ENCODE measurements at regions not wholly inside any gene's neighbourhood (a gene's known extent, or its start where the extent isn't known, plus 50 kb on each side); places are given as distances from the start of the nearest gene placed in this dataset.
"Not testable (repeated sequence)": the region's sequence is repeated elsewhere in the genome, so short reads cannot be mapped to it uniquely, and the experiment has no call there.

- DNase-seq: no peak
Measured at GRCh38 chrX:26851981-26852380, 611.2 kb downstream of the PPP4R3C start.

GRCh38 chrX:26848511-26848910 is 614.6 kb downstream of the PPP4R3C start:
- no peak for DNase-seq

- DNase-seq: no peak
Measured at GRCh38 chrX:26845056-26845455, 618.1 kb downstream of the PPP4R3C start.

DNA sequence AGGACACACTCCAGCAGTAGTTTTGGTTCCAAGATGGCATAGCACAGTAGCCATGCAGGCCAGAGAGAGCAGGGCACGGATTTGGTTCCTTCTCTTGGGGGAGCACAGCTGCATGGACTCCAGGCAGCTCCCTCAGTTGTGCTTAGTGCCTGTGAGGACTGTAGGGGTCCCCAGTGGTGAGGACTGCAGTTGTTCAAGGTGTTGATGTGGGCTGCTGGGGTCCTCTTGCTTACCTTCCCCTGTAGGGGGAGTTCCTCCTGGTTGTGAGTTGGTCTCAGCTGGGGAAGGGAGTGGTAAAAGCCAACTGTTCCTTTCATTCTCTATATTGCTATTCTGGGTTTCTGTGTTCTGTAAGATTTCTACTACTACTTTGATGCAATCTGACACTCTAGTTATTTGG is 606.5 kb downstream of the MAGEB5 start:
- DNase-seq: no peak

- DNase-seq: no peak
Measured at GRCh38 chrX:26789751-26790150, 573.8 kb downstream of the MAGEB5 start.

- DNase-seq: no peak
Measured at GRCh38 chrX:26788402-26788998, 572.5 kb downstream of the MAGEB5 start.

- no peak for DNase-seq
Measured at GRCh38 chrX:26783512-26784225, 567.7 kb downstream of the MAGEB5 start.

DNA sequence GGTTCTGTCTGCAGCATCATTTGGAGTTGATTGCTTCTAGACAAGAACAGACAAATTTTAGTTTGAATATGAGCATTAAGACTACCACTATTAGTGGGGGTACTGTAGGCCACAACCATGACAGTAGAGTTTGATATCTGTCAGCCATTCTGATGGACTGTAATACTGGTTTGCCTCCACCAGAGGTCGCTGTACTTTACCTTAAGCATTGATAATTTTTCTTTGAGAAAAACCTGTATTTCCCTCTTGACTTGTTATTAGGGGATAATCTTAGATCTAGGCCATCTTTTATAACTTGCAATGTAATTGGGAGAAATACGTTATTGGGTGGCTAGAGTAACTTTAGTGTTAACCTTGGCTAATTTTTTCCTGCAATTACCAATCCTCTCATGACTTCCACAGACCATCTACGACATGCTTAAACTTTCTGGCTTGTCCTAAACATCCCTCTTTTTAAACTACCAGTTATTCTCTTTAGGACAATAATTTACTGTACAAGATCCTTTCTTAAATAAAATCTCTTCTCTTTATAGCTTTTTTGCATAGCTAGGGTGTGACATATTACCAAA is 562.4 kb downstream of the MAGEB5 start:
- DNase-seq: no peak

DNA sequence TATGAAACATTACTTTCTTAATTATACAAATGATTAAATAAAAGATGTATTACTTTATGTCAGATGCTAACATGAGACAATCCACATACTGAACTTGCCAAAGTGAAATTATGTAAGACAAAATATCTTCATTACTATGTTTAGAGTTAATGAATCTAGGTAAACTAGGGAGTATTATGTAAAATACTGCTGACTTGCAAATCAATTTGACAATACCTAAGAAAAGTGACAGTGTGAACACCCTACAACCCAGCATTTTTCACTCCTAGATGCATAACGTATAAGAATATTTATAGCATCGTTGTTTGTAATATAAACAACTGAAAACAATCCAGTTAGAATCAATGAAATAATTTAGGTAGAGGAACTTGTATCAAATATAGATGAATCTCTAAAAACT is 546.3 kb downstream of the MAGEB5 start:
- DNase-seq: no peak

DNA sequence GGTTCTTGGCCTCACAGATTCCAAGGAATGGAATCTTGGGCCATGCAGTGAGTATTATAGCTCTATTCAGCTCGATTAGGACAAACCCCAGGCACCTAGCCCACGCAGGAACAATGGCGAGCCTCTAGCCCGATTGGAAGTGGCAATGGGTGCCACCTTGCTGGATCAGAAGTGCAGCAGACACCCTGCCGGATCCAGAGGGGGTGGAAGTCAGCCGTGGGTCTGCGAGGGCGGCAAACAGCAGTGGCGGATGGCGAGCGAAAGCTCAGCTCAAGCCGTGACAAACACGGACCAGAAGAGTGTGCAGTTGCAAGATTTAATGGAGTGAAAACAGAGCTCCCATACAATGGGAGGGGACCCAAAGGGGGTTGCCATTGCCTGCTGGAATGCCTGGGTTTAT is 539.8 kb downstream of the MAGEB5 start:
- not testable (repeated sequence) for DNase-seq

- no peak for DNase-seq
Measured at GRCh38 chrX:26747877-26748276, 531.9 kb downstream of the MAGEB5 start.

- no peak for DNase-seq
Measured at GRCh38 chrX:26722666-26723428, 506.9 kb downstream of the MAGEB5 start.

GRCh38 chrX:26672571-26672970 is 456.6 kb downstream of the MAGEB5 start:
- no peak for DNase-seq

GRCh38 chrX:26670521-26670920 is 454.6 kb downstream of the MAGEB5 start:
- DNase-seq: no peak

DNA sequence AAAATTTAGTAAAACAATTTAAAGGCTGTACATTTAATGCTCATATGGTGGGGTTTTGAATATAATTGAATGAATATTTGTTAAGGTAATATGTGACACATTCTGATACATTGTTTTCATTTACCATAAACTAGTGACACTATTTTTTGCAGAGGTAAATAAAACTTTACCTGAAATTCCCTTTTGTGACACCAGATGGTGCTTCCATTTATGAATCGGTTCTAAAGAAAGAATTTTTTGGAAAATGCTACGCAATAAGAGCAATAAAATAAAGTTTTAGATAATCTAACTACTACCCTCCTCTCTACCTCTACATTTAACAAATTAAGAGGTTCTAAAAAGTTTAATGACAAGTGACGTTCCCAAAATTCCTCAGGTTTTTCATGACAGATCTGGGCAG is 448.9 kb downstream of the MAGEB5 start:
- DNase-seq: no peak

DNA sequence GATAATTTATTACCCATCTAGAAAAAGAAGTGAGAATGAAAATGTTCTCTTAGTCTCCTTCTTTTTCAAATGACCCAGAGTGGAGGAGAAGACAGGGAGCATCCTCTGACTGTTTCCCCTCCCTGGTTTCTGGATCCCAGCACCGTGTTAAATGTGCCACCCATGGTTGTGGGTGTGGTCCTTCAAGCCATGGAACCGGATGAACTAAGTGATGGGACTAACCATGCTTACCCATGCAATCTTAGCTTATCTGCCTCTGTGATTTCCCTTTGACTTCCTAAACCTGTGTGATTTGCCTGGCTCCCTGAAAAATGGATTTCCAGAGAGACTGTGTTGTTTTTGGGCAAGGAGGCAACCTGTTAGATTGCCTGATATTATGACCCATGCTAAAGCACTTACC is 437.1 kb downstream of the MAGEB5 start:
- no peak for DNase-seq

DNA sequence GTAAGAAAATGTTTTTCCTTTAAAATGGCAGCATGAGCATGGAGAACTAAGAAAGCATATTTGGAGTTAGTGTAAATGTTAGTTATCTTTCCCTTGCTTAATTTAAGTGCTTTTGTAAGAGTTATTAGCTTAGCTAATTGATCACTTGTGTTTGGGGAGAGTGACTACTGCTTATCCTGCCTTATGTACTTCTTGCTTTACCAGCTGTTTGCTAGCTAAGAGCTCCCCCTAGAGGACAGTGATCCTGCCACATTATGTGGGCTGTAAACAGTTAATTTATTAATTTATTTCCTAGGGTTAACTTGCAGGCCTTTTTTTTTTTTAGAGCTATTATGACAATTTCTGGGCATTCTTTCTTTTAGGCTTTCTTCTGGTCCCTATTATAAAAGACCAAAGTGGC is 435.8 kb downstream of the MAGEB5 start:
- DNase-seq: no peak

GRCh38 chrX:26649534-26649933 is 433.6 kb downstream of the MAGEB5 start:
- no peak for DNase-seq

DNA sequence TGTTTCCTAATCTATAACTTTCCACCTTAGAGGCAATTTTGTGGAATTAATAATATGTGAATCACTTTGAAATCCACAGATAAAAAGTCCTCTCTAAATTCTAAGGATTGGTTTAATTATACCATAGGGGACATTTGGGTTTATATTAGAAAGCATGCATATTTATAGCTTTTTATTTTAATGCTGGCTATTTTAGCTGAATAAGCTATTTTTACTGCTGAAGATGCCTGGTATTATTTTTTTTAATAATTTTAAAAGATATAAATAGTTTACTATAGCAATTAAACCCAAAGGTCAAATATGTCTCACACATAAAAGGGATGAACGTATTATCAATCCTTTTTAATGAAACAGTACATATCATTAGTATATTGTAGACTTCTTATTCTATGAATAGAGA is 415.4 kb downstream of the MAGEB5 start:
- DNase-seq: no peak

- DNase-seq: no peak
Measured at GRCh38 chrX:26613956-26614355, 398.0 kb downstream of the MAGEB5 start.

DNA sequence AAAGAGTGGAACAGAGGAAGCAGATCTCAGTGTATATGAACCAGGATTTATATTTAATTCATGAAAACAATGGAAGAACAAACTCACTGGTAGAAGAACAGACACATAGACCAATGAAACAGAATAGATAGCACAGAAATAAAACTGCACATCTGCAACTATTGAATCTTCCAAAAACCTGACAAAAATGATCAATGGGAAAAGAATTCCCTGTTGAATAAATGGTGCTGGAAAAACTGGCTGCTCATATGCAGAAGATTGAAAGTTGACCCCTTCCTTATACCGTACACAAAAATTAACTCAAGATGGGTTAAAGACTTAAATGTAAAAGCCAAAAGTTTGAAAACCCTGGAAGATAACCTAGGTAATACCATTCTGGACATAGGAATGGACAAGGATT is 391.0 kb downstream of the MAGEB5 start:
- no peak for DNase-seq

GRCh38 chrX:26597981-26598380 is 382.0 kb downstream of the MAGEB5 start:
- DNase-seq: no peak

- DNase-seq: no peak
Measured at GRCh38 chrX:26590849-26591248, 374.9 kb downstream of the MAGEB5 start.

DNA sequence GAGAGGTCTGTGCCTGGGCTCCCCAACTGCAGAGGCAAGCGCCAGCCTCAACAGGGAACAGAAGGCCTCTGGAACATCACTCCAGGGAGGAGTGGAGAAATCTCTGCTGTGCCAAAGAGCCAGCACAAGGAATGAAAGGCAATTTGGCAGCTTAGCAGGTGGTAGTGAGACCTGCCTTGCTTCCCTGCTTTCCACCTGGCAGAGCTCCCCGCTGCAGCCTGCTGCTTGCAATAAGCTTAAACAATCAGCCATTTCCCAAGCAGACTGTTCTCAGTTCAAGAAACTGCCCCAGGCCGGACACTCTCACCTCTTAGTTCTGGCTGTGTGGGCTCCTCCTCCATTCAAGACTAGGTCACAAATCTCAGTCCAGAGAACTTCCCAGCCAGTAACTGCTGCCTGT is 370.6 kb downstream of the MAGEB5 start:
- no peak for DNase-seq

Measured in activated CD4-positive, alpha-beta T cell treated with anti-CD3 and anti-CD28 coated beads for 4 hours (primary cell).